ENCODE measurements at regions not wholly inside any gene's neighbourhood (a gene's known extent, or its start where the extent isn't known, plus 50 kb on each side); places are given as distances from the start of the nearest gene placed in this dataset.

GRCh38 chr5:58913406-58913990, 330.6 kb downstream of the RAB3C start:
- no peak for FAIRE-seq
- H3K56ac ChIP-seq (replicated peaks; ENCODE audit: insufficient read length, low read depth, low read length) = no peak overlapping the region
- ChIA-PET CTCF (ENCODE audit: partially characterized antibody) (interaction anchor here (0.6 to 2.3 kb wide), 3 partner anchors 11 to 403 kb away, joined by 4 to 5 read pairs (median 4); no protein-coding TSS in a partner anchor), POLR2A (ENCODE audit: partially characterized antibody) (no interaction called here)
- H4K91ac ChIP-seq (replicated peaks; ENCODE audit: insufficient read length, low read length) = no peak overlapping the region
- H2BK120ac ChIP-seq (replicated peaks; ENCODE audit: low read depth, low read length) = no peak overlapping the region
- no peak overlapping the region for H3K4ac ChIP-seq (replicated peaks; ENCODE audit: insufficient read length, low read depth, low read length)
- H3K79me1 ChIP-seq (ENCODE audit: low read depth, low read length) = no peaks in the 10 kb centered on the region
- H3K14ac ChIP-seq (ENCODE audit: insufficient read length) = no peak overlapping the region
- no peak overlapping the region for H3K23ac ChIP-seq (ENCODE audit: insufficient read length)
- no peaks in the 10 kb centered on the region for H3K23me2 ChIP-seq (ENCODE audit: low read depth, low read length)
- H4K8ac ChIP-seq (ENCODE audit: extremely low read depth, insufficient read depth, low read length) = no peak overlapping the region
- no peaks in the 10 kb centered on the region for H4K20me1 ChIP-seq (replicated peaks in 1 of 2; ENCODE audit: control insufficient read depth in 1 of 2, insufficient read depth in 2 of 2, low read length in 2 of 2)
- no peak overlapping the region for H4K5ac ChIP-seq (ENCODE audit: insufficient read length, low read depth, low read length)
- DNase-seq (ENCODE audit: low read depth in 1 of 2, low spot score in 2 of 2) = no peak
- no peak overlapping the region for H3K18ac ChIP-seq (ENCODE audit: extremely low read depth, low read length)
- no peak overlapping the region for H3K9ac ChIP-seq (replicated peaks in 1 of 4; ENCODE audit: extremely low read depth in 1 of 4, low read depth in 3 of 4, low read length in 3 of 4)
- no peak overlapping the region for H2BK12ac ChIP-seq (ENCODE audit: low read depth, low read length)
- no peak overlapping the region for H2BK5ac ChIP-seq (ENCODE audit: low read depth, low read length)
- peaks cover 0 to 8% (median under 1%) of the 10 kb centered on the region in 4 experiments; a peak in 2 of 7 replicates for H3K4me1 ChIP-seq (replicated peaks in 1 of 4; ENCODE audit: control insufficient read depth in 3 of 4, insufficient read depth in 4 of 4, low read length in 3 of 4)
- H3K27ac ChIP-seq (ENCODE audit: low read depth, low read length) = no peak overlapping the region
- H3K4me2 ChIP-seq (ENCODE audit: insufficient read depth in 1 of 2, low read depth in 2 of 2, low read length in 2 of 2) = no peak overlapping the region
- no peak overlapping the region for H2BK15ac ChIP-seq (ENCODE audit: low read length)
- WGBS, 2 experiments (ENCODE audit: extremely low coverage in 1 of 2, insufficient coverage in 1 of 2, insufficient read length in 1 of 2, insufficient replicate concordance in 2 of 2, low coverage in 1 of 2, low lambda C conversion rate in 2 of 2, missing lambda C conversion rate in 1 of 2) = 78% methylated on average over 6 of the region's 6 CpGs; no CpG with 5 or more reads in 1 of the 2 experiments
- H3K36me3 ChIP-seq (ENCODE audit: control insufficient read depth in 2 of 4, insufficient read depth in 4 of 4, low read length in 3 of 4) = no peaks in the 10 kb centered on the region
- no peak overlapping the region for H2BK20ac ChIP-seq (ENCODE audit: low read length)
- H2AFZ ChIP-seq (ENCODE audit: low read length) = no peak overlapping the region
- H3K27me3 ChIP-seq (replicated peaks in 1 of 4; ENCODE audit: control insufficient read depth in 3 of 4, extremely low read depth in 1 of 4, insufficient read depth in 3 of 4, low read length in 3 of 4) = peaks cover 0 to 2% (median 0%) of the 10 kb centered on the region in 4 experiments; a peak in 1 of 7 replicates
- H3K79me2 ChIP-seq (ENCODE audit: control insufficient read depth in 1 of 2, insufficient read depth in 2 of 2, low read length in 2 of 2) = no peaks in the 10 kb centered on the region
- H2AK5ac ChIP-seq (ENCODE audit: low read depth, low read length) = no peak overlapping the region
- no peak overlapping the region for H3K4me3 ChIP-seq (ENCODE audit: extremely low read depth in 1 of 4, insufficient read depth in 2 of 4, low read depth in 3 of 4, low read length in 4 of 4)
- H3K9me3 ChIP-seq (ENCODE audit: insufficient read depth in 2 of 2, low read depth in 1 of 2, low read length in 1 of 2) = peaks cover 0 to 3% of the 10 kb centered on the region in 2 experiments; a peak in 1 of 4 replicates
- TF ChIP-seq SP2 (IDR thresholded peaks at IDR 0.05; ENCODE audit: low read length) = no peak
- TF ChIP-seq TAF1 (IDR thresholded peaks at IDR 0.05; ENCODE audit: low read depth, low read length) = no peak

Data from H1 (cell line).